SK-N-SH treated with all-trans-retinoic acid at 6 μM for 48 hours (cell line): ENCODE measurements at regions not wholly inside any gene's neighbourhood (a gene's known extent, or its start where the extent isn't known, plus 50 kb on each side); places are given as distances from the start of the nearest gene placed in this dataset.

Source experiments
- ARNTL ChIP-seq: fragments of 450-650 bp; formaldehyde crosslinking; IDR thresholded peaks from 2 replicates; pipeline ENCODE4 v1.5.0; 2020; ENCODE audit warnings: low read depth, mild to moderate bottlenecking, moderate library complexity, borderline replicate concordance
- GLIS3 ChIP-seq: fragments of 250-450 bp; sonication (Bioruptor Pico); IDR thresholded peaks from 2 replicates; pipeline ENCODE4 v1.5.0; 2020; ENCODE audit warnings: mild to moderate bottlenecking, moderate library complexity
- ISL1 ChIP-seq: fragments of 250-450 bp; sonication (Bioruptor Pico); IDR thresholded peaks from 2 replicates; pipeline ENCODE4 v2.1.2; 2022; ENCODE audit warnings: mild to moderate bottlenecking, moderate library complexity
- OSR1 ChIP-seq: fragments of 250-450 bp; sonication (Bioruptor Pico); IDR thresholded peaks from 2 replicates; pipeline ENCODE4 v1.8.0; 2022; ENCODE audit warnings: moderate library complexity, mild to moderate bottlenecking, inconsistent platforms
- PATZ1 ChIP-seq: fragments of 250-450 bp; sonication (Bioruptor Pico); IDR thresholded peaks from 2 replicates; pipeline ENCODE4 v1.8.0; 2020; ENCODE audit warnings: mild to moderate bottlenecking, moderate library complexity, borderline replicate concordance
- RARB ChIP-seq: fragments of 250-450 bp; sonication (Bioruptor Pico); IDR thresholded peaks from 2 replicates; pipeline ENCODE4 v1.8.0; 2021; ENCODE audit warnings: mild to moderate bottlenecking, moderate library complexity
- ZC3H10 ChIP-seq: fragments of 250-450 bp; sonication (Bioruptor Pico); IDR thresholded peaks from 2 replicates; pipeline ENCODE4 v1.5.1; 2021; ENCODE audit warnings: mild to moderate bottlenecking, moderate library complexity
- ZFP3 ChIP-seq: fragments of 250-450 bp; sonication (Bioruptor Pico); IDR thresholded peaks from 2 replicates; pipeline ENCODE4 v1.5.0; 2020; ENCODE audit warnings: mild to moderate bottlenecking, moderate library complexity
- ZNF8 ChIP-seq: fragments of 450-650 bp; formaldehyde crosslinking; IDR thresholded peaks from 2 replicates; pipeline ENCODE4 v1.5.0; 2020; ENCODE audit warnings: mild to moderate bottlenecking, moderate library complexity
- TF ChIP-seq, protein P1 (sequence below): fragments of 250-450 bp; sonication (Bioruptor Pico); IDR thresholded peaks from 2 replicates; pipeline ENCODE4 v1.5.1; 2021; ENCODE audit warnings: mild to moderate bottlenecking, moderate library complexity

DNA sequence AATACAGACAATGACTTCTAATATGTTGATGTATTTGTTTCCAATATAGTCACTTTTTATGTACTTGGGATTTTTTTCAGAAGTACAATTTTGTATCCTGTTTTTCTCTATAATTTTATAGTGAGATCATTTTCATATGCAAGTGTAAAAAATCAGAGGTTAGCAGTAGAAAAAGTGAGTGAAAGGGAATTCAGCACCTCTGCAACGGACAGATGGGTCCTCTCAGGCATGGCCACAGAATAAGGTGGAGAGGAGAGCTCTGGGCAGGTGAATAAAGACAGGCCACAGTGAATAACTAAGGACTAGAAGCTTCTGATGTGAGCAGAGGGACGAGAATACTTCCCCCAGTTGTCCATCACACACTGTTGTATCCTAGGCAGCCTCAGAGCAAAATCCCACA lies 210.1 kb upstream of the CNR1 start:
- TF ChIP-seq PATZ1 (no peak), GLIS3 (no peak), ISL1 (CRISPR knock-in tag) (no peak), OSR1 (CRISPR knock-in tag) (no peak), ZC3H10 (CRISPR knock-in tag) (no peak), RARB (CRISPR knock-in tag) (no peak), ZNF8 (CRISPR knock-in tag) (no peak), ZFP3 (no peak), ARNTL (CRISPR knock-in tag) (no peak)
- TF ChIP-seq, protein P1, sequence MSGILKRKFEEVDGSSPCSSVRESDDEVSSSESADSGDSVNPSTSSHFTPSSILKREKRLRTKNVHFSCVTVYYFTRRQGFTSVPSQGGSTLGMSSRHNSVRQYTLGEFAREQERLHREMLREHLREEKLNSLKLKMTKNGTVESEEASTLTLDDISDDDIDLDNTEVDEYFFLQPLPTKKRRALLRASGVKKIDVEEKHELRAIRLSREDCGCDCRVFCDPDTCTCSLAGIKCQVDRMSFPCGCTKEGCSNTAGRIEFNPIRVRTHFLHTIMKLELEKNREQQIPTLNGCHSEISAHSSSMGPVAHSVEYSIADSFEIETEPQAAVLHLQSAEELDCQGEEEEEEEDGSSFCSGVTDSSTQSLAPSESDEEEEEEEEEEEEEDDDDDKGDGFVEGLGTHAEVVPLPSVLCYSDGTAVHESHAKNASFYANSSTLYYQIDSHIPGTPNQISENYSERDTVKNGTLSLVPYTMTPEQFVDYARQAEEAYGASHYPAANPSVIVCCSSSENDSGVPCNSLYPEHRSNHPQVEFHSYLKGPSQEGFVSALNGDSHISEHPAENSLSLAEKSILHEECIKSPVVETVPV, result no peak
